ENCODE measurements at regions not wholly inside any gene's neighbourhood (a gene's known extent, or its start where the extent isn't known, plus 50 kb on each side); places are given as distances from the start of the nearest gene placed in this dataset.
"Not testable (repeated sequence)": the region's sequence is repeated elsewhere in the genome, so short reads cannot be mapped to it uniquely, and the experiment has no call there.

- Histone ChIP-seq H3K27ac (no peak overlapping the region), H3K36me3 (no peaks in the 10 kb centered on the region), H3K4me1 (ENCODE audit: insufficient read depth) (no peaks in the 10 kb centered on the region), H3K9me3 (no peaks in the 10 kb centered on the region), H3K4me3 (no peak overlapping the region), H3K27me3 (no peaks in the 10 kb centered on the region)
- TF ChIP-seq POLR2A (IDR thresholded peaks at IDR 0.05) (no peak), CTCF (IDR thresholded peaks at IDR 0.05) (no peak), EP300 (IDR thresholded peaks at IDR 0.05) (no peak)
- 58% methylated on average over 10 of the region's 27 CpGs; no CpG with 5 or more reads in 2 of the 3 donors for WGBS, 3 donors
- intact Hi-C loops (cut with DNase I), result no loop called here
- DNase-seq, result peak in 1 of 5 donors; percentile 6
Observed at GRCh38 chrY:10092342-10092741, 564.7 kb downstream of the TSPY10 start.

GRCh38 chrY:10106252-10106651 lies 578.6 kb downstream of the TSPY10 start:
- H3K4me3 ChIP-seq; H3K36me3 ChIP-seq; H3K27me3 ChIP-seq; H3K27ac ChIP-seq; H3K4me1 ChIP-seq (ENCODE audit: insufficient read depth); H3K9me3 ChIP-seq; intact Hi-C loops (cut with DNase I): not testable (repeated sequence)
- peak in 1 of 5 donors; percentile 6 for DNase-seq
- WGBS, 3 donors, result 52 to 66% (median 64%) methylated on average over 1 of the region's 1 CpG

Small RNAs in the stretch of these regions (small RNA-seq; reads per million reads assigned to genes)
- 0.20 reads per million for gene RNA5SP519
